HG03432 (cell line): ENCODE measurements at regions not wholly inside any gene's neighbourhood (a gene's known extent, or its start where the extent isn't known, plus 50 kb on each side); places are given as distances from the start of the nearest gene placed in this dataset.
"Not testable (repeated sequence)": the region's sequence is repeated elsewhere in the genome, so short reads cannot be mapped to it uniquely, and the experiment has no call there.

Source experiments
- ATAC-seq: cut with Tn5 transposase; IDR thresholded peaks from one replicate; pipeline ENCODE4 v1.9.1; 2021; ENCODE audit warnings: mild to moderate bottlenecking, moderate library complexity; ENCODE audit not compliant: unreplicated experiment

GRCh38 chr2:133967326-133967725 is 286.5 kb upstream of the MGAT5 start:
- ATAC-seq, result no peak

DNA sequence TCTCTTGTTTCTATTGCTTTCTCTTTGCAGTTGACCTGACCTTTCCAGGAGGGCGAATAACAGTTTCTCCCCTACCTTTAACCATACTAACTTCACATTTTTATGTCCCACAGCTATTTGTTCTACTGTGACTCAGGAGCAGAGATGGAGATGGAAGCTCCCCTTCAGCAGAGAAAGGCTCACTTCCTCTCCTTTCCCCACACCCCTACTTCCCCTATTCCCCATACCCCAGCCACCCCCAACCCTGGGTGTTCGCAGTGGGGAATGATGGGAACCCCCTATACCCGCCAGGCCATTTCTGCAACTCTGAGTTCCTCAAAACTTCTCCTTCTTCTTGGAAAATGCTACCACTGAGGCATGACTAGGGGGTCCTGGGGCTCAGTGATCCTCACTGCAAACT is 285.4 kb upstream of the MGAT5 start:
- ATAC-seq, result no peak

- ATAC-seq, result no peak
Observed at GRCh38 chr2:133970641-133971040, 283.2 kb upstream of the MGAT5 start.

- no peak for ATAC-seq
Observed at GRCh38 chr2:133972297-133972696, 281.6 kb upstream of the MGAT5 start.

DNA sequence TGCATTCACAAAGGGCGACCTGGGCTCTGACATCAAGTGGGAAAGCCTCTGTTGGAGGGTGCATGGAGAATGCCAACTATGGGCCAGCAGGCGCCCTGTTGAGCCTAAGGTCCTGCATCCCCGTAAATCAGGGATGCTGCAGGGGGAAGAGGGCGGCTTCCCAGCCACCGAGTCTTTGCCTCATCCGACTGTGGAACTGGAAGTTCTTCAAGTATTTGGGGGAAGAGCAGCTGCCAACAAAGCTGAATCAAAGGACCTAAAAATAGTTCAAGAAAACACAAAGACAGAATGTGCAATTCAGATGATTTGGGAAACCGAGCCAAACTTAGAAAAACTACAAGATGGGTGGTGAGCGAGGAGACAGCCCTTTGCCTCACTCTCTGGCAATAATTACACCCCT is 281.1 kb upstream of the MGAT5 start:
- no peak for ATAC-seq

DNA sequence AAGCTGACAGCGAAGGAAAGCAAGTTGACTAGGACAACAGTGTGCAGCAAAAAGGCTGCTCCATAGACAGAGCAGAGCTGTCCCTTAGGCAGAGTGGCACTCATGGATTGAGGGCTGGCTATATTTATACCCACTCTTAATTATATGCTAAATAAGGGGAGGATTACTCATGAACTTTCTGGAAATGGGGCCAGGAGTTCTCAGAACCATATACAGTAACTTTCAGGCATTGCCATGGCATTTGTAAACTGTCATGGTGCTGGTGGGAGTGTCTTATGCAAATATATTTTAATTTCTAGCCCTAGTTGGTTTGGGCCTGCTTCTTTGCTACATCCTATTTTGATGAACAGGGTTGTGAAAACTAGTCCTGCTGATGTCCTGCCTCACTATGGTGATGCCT is 279.5 kb upstream of the MGAT5 start:
- ATAC-seq, result no peak

GRCh38 chr2:133975135-133975534 is 278.7 kb upstream of the MGAT5 start:
- no peak for ATAC-seq

GRCh38 chr2:133975676-133976428 is 278.0 kb upstream of the MGAT5 start:
- ATAC-seq, result peak; percentile 57

DNA sequence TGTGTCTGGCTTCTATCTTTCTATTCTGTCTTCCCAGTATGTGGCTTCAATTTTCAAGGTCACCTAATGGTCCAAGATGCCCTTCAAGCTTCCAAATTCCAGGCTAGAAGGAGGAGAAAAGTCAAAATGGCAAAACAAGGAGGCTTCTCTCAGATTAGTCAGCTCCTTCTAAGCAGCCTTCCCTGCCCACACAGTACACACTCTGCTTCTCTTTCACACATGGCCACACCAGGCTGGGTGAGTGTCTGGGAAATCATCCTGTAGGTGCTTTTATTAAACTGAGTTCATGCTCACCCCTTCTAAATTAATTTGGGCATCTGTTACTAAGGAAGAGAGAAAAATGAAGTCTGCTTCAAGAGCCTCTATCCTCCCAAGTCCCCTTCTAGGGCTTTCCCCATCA is 277.2 kb upstream of the MGAT5 start:
- peak; percentile 31 for ATAC-seq

DNA sequence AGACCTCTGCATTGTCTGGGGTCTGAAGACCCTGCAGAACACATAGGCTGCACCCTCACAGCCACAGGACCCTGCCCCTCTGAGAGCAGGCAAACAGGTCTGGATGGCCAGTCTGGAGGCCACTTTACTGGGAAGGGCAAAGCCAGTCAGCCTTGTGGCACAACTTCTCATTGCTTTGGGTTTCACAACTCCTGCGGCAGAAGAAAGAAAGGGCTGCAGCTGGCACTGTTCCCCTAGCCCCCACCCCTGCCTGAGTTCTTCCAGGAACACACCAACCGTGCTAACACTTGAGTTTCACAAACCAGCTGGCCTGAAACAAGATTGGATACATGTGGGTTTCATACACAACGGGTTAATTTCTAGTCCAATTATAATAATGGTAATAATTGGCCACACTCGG is 276.5 kb upstream of the MGAT5 start:
- no peak for ATAC-seq

DNA sequence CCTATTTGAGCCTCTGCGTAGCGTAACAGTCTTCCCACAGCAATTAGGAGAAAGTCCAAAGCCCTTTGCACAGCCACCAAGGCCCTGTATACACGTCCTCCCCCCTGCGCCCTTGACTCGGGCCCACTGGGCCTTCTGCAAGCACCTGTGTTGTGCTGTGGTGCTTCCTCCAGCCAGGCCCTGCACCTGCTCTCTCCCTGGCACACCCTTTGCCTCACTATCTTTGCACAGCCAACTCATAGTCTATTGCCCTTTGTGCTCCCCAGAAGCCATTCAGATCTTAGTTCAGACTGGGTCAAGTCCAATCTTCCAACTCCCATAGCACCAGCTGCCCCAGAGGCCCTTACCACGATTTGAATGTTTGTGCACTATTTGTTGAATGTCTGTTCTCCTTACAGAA is 271.6 kb upstream of the MGAT5 start:
- no peak for ATAC-seq

DNA sequence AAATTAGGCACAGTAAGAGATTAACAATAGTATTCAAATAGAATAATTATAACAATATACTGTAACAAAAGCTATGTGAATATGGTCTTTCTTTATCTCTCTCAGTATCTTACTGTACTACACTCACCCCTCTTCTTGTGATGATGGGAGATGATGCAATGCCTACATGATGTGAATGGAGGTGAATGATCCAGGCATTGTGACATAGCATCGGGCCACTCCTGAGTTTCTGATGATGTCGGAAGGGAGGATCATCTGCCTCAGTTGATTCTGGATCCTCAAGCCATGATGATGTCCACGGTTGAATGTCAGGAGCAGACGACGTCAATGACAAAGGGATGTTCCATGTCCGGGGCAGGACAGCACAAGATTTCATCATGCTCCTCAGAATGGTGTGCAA is 268.3 kb upstream of the MGAT5 start:
- ATAC-seq, result no peak

DNA sequence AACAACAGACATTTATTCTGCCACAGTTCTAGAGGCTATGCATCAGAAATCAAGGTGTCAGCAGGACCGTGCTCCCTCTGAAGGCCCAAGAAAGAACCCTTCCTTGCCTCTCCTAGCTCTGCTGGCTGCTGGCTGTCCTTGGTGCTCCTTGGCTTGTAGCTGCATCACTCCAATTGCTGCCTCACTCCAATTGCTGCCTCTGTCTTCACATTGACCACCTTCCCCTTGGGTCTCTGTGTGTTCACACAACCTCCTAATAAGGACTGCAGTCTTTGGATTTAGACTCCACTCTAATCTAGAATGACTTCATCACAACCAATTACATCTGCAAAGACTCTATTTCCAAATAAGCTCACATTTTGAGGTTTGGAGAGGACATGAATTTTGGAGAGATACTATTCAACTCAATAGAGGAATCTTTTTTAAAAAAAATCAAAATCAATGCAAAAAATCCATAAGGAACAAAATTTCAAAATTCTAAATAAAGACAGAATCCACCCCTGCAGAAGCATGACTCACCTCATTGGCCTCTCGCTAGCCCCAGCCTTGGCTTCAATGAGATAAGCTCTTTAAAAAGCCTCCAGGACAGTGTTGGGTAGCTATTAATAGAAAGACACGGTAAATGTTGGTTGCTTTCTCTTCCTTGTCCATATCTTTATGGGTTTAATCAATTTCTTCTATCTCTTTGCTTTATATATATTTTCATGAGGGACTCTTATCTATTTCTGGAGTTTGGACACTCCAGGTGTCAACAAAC is 267.6 kb upstream of the MGAT5 start:
- no peak for ATAC-seq

DNA sequence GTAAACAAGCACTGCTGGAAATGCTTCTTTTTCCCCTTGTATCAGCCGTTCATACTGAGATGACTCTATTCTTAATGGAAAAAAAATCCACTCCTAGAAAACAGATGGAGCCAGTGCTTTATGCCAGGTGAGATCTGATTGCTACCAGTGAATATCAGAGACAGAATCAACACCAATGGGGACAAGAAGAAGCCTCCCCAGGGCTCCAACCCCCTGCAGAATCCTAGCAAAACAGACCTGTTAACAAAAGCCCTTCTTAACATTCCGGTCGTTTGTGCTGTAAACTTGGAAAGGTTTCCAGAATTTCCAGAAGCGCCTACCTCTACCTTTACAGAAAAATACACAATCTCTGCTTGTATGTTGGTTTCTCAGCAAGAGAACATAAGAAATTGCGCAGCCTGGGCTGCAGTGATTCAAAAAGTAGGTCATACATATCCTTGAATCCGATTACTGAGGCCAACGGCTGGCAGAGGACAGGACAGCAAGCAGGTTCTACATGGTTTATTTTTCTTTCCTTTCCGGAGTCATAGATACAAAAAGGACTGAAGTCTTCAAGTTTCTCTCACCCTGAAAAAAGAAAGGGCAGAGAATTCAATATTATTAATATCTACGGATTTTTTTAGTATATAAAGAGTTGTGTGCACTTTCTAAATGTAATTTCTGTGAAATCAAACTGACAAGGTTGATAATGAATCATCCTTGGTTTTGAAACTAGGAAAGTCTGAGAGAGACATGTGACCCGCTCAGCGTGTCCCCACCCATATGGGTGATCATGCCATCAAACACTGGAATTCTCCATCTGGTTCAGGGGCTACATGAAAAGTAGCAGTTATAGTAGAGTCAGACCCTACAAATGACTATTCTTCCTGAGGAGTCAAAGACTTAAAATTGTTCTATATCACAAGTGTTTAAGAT is 266.7 kb upstream of the MGAT5 start:
- no peak for ATAC-seq

- no peak for ATAC-seq
Observed at GRCh38 chr2:133988316-133988891, 265.5 kb upstream of the MGAT5 start.

DNA sequence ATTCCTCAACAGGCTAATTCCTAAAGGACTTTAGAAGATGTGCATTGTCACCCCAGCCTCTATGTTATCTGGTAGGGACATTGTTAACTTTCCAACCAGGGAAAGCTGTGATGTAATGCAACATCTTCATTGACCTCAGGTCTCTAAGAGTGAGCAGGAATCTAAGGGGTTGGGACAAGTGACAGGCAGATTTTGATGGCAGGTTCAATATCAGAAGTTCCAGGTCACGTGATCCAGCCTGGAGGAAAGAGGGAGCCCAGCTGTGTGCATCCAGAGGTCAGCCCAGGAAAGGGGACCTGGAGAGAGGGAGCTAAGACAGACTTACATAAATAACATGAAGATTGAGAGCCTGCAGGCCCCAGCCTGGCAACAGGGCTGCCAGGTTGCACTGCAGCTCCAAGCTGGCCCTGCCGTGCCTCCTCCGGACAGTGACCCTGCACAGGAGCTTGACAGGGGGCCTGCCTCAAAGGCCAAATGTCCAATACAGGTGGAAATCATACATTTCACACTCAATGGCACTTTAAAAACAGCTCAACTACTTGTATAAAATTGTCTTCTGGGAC is 262.2 kb upstream of the MGAT5 start:
- ATAC-seq, result no peak

- no peak for ATAC-seq
Observed at GRCh38 chr2:133992454-133992853, 261.4 kb upstream of the MGAT5 start.

- no peak for ATAC-seq
Observed at GRCh38 chr2:133993160-133993559, 260.7 kb upstream of the MGAT5 start.

- ATAC-seq, result not testable (repeated sequence)
Observed at GRCh38 chr2:133998726-133999125, 255.1 kb upstream of the MGAT5 start.

DNA sequence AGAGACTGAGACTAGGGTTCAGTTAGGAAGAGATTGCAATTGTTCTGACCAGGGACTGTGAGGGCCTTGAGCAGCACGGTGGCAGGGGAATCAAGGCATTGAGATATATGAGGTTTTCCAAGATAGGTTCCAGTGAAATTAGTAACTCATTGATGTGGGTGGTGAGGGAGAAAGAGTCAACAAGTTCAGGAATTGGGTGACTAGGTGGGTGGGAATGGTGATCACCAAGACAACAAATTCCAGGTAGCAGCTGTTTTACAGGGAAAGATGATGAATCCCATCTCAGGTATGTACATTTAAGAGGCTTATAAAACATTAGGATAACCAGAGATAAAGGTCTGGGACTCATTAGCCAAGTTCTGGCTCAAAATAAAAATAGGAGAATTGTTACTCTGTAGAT is 251.5 kb upstream of the MGAT5 start:
- ATAC-seq, result no peak

DNA sequence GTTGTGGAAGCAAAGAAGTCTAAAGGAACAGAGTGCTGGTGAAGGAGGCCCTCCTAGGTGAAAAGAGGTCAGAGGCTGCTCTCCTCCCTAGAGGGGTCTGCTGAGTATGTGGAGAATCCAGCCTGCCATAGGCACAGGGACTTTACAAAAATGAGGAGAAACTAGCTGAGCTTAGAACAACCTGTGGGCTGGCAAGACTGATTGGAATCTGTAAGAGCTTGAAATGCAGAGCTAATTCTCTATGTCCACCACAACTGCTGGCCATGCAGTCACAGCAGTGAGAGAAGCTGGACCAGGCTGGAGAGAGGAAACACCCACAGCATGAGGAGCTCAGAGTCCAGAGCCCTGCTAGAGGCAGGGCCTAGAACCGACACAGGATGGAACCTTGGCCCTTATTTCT is 251.0 kb upstream of the MGAT5 start:
- ATAC-seq, result no peak
